HG03342 (cell line): ENCODE measurements at regions not wholly inside any gene's neighbourhood (a gene's known extent, or its start where the extent isn't known, plus 50 kb on each side); places are given as distances from the start of the nearest gene placed in this dataset.

Source experiments
- ATAC-seq: cut with Tn5 transposase; IDR thresholded peaks from one replicate; pipeline ENCODE4 v1.9.1; 2021; ENCODE audit warnings: mild to moderate bottlenecking, moderate library complexity; ENCODE audit not compliant: unreplicated experiment

- ATAC-seq: no peak
Observed at GRCh38 chr9:28166179-28166578, 592.9 kb upstream of the C9orf72 start.

DNA sequence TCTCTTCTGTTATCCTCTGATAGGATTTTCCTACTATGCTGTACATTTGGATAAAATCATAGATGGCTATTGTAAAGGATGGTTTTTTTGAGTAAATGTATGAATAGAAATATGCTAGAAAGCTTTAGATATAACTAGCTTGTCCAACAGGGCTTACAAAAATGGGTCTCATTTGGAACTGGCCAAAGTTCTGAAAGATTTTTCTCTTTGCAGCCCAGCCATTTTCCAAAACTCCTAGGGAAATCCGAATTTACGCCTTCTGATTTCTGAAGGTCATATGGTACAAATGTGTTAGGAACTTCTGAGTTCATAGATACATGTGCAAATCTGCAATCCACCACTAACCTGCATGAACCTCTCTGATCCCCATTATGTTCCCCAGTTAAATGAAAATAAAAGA lies 603.9 kb upstream of the C9orf72 start:
- no peak for ATAC-seq

DNA sequence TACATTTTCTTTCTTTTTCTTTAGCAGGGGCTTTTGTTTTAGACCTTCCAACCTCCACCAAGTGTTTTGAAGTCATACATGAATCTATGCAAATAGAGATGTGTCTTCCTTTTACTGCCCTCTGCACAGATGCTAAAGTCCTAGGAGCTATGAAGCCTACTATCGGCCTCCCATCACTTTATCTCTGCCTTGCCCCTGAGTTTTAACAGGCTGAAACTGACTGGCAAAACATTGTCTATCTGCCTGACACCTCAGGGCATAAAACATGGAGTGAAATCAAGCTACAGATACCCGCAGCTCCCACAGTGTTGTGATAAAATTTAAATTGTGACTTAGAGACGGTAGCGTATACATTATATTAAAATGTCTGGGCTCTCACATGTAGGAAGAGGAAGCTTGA lies 604.6 kb upstream of the C9orf72 start:
- ATAC-seq: no peak

- no peak for ATAC-seq
Observed at GRCh38 chr9:28179893-28180292, 606.6 kb upstream of the C9orf72 start.

DNA sequence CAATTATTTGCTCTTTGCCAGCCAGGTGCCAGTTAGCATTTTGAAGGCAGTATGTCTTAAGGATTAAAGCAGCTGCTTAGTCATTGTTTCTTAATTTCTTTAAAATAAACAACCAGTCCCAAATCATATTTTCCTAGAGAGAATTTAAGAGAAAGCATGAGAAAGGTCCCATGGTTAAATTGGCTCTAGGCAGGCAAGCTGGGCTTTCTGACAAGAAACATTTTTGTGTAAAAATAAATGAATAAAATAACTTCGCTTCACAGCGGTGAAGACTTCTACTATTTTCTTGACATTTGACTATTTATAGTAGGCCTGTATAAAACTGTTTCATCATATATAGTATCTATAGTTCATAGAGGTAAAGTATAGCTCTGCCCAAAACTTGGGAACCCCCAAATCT lies 617.7 kb upstream of the C9orf72 start:
- ATAC-seq: no peak

GRCh38 chr9:28197653-28198052 lies 624.4 kb upstream of the C9orf72 start:
- ATAC-seq: no peak

DNA sequence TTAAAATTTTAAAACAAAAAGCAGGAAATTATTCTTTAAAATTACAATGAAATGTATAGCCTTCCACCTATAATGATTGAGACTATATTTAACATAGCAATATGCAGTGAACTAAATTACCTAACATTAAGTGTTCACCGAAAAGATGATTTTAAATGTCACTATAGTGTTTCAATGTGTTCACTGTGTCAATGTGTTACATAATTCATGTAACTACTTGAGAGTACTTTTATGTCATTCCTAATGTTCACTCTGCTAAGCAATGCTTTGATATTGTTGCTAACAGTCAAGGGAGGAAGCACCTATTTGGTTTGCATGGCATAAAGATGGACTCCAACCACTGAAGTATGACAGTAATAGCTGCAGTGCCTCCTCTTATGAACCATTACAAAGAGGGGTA lies 629.8 kb upstream of the C9orf72 start:
- ATAC-seq: no peak

- no peak for ATAC-seq
Observed at GRCh38 chr9:28206280-28206679, 633.0 kb upstream of the C9orf72 start.

GRCh38 chr9:28207657-28208056 lies 634.4 kb upstream of the C9orf72 start:
- peak; percentile 56 for ATAC-seq

DNA sequence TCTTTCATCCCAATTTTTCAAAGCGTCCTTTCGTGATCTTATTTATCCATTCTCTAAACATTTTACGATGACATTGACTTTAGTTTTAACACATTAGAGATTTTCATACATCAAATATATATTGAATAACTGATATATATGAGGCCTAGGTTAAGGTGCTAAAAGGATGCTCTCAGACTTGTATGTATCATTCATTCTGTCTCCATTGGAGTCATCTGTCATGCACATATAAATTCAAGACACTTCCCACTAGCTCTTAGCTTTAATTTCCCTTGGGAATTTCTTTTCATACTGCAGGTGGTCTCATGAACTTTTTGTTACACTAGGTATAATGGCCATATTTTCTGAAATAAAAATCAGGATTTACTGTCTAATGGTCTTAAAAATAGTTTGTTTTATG lies 635.8 kb upstream of the C9orf72 start:
- ATAC-seq: no peak

GRCh38 chr9:28212979-28213378 lies 639.7 kb upstream of the C9orf72 start:
- ATAC-seq: peak; percentile 58

GRCh38 chr9:28215536-28216299 lies 642.4 kb upstream of the C9orf72 start:
- ATAC-seq: no peak

GRCh38 chr9:28232686-28233085 lies 659.4 kb upstream of the C9orf72 start:
- ATAC-seq: no peak

- ATAC-seq: no peak
Observed at GRCh38 chr9:28234133-28234893, 661.0 kb upstream of the C9orf72 start.

- ATAC-seq: no peak
Observed at GRCh38 chr9:28234894-28235277, 661.6 kb upstream of the C9orf72 start.

GRCh38 chr9:28249424-28249823 lies 676.1 kb upstream of the C9orf72 start:
- ATAC-seq: no peak

- no peak for ATAC-seq
Observed at GRCh38 chr9:28255174-28255573, 681.9 kb upstream of the C9orf72 start.

GRCh38 chr9:28260330-28260729 lies 687.0 kb upstream of the C9orf72 start:
- no peak for ATAC-seq

GRCh38 chr9:28264368-28264767 lies 691.1 kb upstream of the C9orf72 start:
- ATAC-seq: no peak

GRCh38 chr9:28267351-28267750 lies 694.1 kb upstream of the C9orf72 start:
- ATAC-seq: no peak

- ATAC-seq: no peak
Observed at GRCh38 chr9:28270156-28270555, 696.9 kb upstream of the C9orf72 start.

DNA sequence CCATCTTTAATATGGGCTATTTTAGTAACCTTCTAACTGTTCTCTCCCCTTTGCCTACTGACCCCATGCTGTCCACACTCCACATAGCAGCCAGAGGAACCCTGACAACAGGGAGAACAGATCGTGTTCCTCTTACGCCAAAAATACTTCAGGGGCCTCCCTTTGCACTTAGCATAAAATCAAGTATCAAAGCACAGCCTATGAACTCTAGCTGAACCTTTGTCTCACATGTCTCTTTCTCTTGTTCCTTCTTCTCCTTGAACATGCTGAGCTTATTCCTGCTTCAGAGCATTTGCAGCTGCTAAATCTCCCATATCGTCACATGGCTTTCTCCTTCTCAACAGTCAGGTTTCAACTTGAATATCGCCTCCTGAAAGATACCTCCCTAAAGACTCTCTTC lies 698.8 kb upstream of the C9orf72 start:
- ATAC-seq: no peak
